ENCODE measurements at regions not wholly inside any gene's neighbourhood (a gene's known extent, or its start where the extent isn't known, plus 50 kb on each side); places are given as distances from the start of the nearest gene placed in this dataset.
"Not testable (repeated sequence)": the region's sequence is repeated elsewhere in the genome, so short reads cannot be mapped to it uniquely, and the experiment has no call there.

GRCh38 chr9:43089337-43089736 is 905.9 kb downstream of the SPATA31A6 start:
- not testable (repeated sequence) for H3K4me3 ChIP-seq (ENCODE audit: insufficient read depth, low read depth, low read length); H3K27me3 ChIP-seq (ENCODE audit: control insufficient read depth, insufficient read depth, low read length); H3K36me3 ChIP-seq (replicated peaks; ENCODE audit: control insufficient read depth, insufficient read depth, low read length)
- peak; percentile 1 for DNase-seq

GRCh38 chr9:43110376-43110775 is 926.9 kb downstream of the SPATA31A6 start:
- H3K27me3 ChIP-seq (ENCODE audit: control insufficient read depth, insufficient read depth, low read length); DNase-seq; H3K36me3 ChIP-seq (replicated peaks; ENCODE audit: control insufficient read depth, insufficient read depth, low read length); H3K4me3 ChIP-seq (ENCODE audit: insufficient read depth, low read depth, low read length): not testable (repeated sequence)

- not testable (repeated sequence) for H3K4me3 ChIP-seq (ENCODE audit: insufficient read depth, low read depth, low read length); H3K36me3 ChIP-seq (replicated peaks; ENCODE audit: control insufficient read depth, insufficient read depth, low read length); DNase-seq; H3K27me3 ChIP-seq (ENCODE audit: control insufficient read depth, insufficient read depth, low read length)
Measured at GRCh38 chr9:43112846-43113245, 929.4 kb downstream of the SPATA31A6 start.

DNA sequence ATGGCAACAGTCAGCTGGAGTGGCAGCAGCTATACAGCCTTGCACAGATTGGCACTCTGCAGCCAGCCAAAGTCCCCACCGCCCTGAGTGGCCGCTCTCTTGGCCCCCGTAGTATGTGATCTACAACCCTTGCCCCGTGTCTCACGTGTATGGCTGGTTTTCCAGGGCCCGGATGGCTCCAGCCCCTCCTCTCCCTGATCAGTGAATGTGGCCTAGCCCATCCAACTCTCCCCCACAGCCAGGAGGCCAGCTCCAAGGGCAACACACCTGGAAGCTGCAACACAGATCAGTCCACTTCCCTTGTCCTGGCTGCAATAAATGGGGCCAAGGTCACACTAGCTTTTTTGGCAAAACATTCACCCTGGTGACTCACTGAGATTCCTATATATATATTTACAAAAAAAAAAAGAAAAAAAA is 932.4 kb downstream of the SPATA31A6 start:
- not testable (repeated sequence) for H3K36me3 ChIP-seq (replicated peaks; ENCODE audit: control insufficient read depth, insufficient read depth, low read length); H3K4me3 ChIP-seq (ENCODE audit: insufficient read depth, low read depth, low read length); H3K27me3 ChIP-seq (ENCODE audit: control insufficient read depth, insufficient read depth, low read length); DNase-seq

- H3K36me3 ChIP-seq (replicated peaks; ENCODE audit: control insufficient read depth, insufficient read depth, low read length); H3K4me3 ChIP-seq (ENCODE audit: insufficient read depth, low read depth, low read length); H3K27me3 ChIP-seq (ENCODE audit: control insufficient read depth, insufficient read depth, low read length); DNase-seq: not testable (repeated sequence)
Measured at GRCh38 chr9:43118088-43118865, 934.8 kb downstream of the SPATA31A6 start.

DNA sequence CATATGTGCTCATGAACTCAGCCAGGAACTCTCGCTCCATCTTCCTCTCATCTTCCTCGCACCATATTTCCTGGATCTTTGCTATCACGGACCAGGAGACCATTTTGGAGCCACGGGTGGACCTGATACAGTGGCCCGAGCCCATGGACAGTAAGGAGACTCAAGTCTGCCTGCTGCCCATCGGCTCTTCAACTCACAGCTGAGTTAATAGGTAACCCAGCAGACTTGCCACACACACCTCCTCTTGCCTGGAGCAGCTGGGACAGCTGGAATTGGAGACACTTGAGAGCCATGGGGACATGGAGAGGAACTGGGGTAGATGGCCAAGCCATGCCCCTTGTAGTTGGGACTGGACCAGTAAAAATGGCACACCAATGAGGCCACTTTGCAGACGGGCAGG is 936.1 kb downstream of the SPATA31A6 start:
- not testable (repeated sequence) for H3K27me3 ChIP-seq (ENCODE audit: control insufficient read depth, insufficient read depth, low read length); H3K36me3 ChIP-seq (replicated peaks; ENCODE audit: control insufficient read depth, insufficient read depth, low read length); DNase-seq; H3K4me3 ChIP-seq (ENCODE audit: insufficient read depth, low read depth, low read length)

DNA sequence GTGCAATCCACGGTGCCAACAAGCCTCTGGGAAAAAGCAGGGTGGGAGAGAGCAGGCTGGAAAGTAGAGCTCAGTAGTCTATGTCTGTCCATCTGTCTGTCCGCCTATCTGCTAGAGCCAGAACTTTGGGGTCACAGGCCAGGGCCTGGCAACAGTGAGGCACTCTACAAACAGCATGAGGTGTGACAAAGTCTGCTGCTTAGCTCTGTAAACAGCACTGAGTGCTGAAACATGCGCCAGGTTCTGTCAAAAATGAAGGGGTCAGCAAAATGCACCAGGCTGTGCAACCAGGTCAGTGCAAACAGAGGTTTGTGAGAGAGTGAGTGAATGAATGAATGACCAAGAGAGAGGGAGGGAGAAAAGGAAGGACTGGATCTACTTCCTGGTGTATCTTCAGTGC is 936.5 kb downstream of the SPATA31A6 start:
- not testable (repeated sequence) for DNase-seq; H3K27me3 ChIP-seq (ENCODE audit: control insufficient read depth, insufficient read depth, low read length); H3K4me3 ChIP-seq (ENCODE audit: insufficient read depth, low read depth, low read length); H3K36me3 ChIP-seq (replicated peaks; ENCODE audit: control insufficient read depth, insufficient read depth, low read length)

- H3K27me3 ChIP-seq (ENCODE audit: control insufficient read depth, insufficient read depth, low read length); H3K36me3 ChIP-seq (replicated peaks; ENCODE audit: control insufficient read depth, insufficient read depth, low read length); H3K4me3 ChIP-seq (ENCODE audit: insufficient read depth, low read depth, low read length); DNase-seq: not testable (repeated sequence)
Measured at GRCh38 chr9:43125894-43126293, 942.4 kb downstream of the SPATA31A6 start.

DNA sequence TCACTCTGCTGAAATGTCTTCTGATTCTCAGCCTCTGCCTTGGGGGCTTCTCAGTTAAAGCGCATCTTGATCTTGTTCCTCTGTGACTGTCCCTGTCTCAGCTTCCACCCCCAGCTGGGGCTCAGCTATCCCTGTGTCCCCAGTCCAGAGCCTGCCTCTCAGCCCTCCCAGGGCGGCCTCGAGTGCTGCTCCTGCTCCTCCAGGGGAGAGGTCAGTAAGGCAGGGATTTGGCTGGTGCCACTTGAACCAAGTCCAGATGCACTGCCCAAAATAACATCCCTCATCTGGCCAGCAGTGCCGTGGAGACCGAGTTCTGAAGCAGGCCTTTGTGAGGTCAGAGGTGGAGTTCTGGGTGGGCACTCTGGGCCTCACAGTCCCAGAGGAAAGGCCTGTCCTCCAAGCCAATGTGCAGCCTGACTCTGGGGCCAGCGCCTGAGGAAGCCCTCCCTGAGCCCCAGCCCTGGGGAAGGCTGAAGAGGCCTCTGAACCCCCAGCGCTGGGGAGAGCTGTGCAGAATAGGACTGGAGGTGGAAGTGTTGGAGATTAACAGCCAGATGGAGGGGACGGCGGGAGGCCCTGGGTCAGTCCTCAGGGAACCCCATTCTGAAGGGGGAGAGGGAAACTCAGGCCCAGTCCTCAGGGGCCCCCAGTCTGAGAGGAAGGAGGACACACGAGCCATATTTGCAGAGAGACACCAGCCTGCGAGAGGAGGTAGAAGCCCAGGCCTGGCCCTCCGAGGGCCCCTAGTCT is 943.7 kb downstream of the SPATA31A6 start:
- H3K27me3 ChIP-seq (ENCODE audit: control insufficient read depth, insufficient read depth, low read length); DNase-seq; H3K36me3 ChIP-seq (replicated peaks; ENCODE audit: control insufficient read depth, insufficient read depth, low read length); H3K4me3 ChIP-seq (ENCODE audit: insufficient read depth, low read depth, low read length): not testable (repeated sequence)

- not testable (repeated sequence) for DNase-seq; H3K4me3 ChIP-seq (ENCODE audit: insufficient read depth, low read depth, low read length); H3K27me3 ChIP-seq (ENCODE audit: control insufficient read depth, insufficient read depth, low read length); H3K36me3 ChIP-seq (replicated peaks; ENCODE audit: control insufficient read depth, insufficient read depth, low read length)
Measured at GRCh38 chr9:43127949-43128348, 944.5 kb downstream of the SPATA31A6 start.

- H3K4me3 ChIP-seq (ENCODE audit: insufficient read depth, low read depth, low read length); DNase-seq; H3K36me3 ChIP-seq (replicated peaks; ENCODE audit: control insufficient read depth, insufficient read depth, low read length); H3K27me3 ChIP-seq (ENCODE audit: control insufficient read depth, insufficient read depth, low read length): not testable (repeated sequence)
Measured at GRCh38 chr9:43130744-43131171, 947.3 kb downstream of the SPATA31A6 start.

DNA sequence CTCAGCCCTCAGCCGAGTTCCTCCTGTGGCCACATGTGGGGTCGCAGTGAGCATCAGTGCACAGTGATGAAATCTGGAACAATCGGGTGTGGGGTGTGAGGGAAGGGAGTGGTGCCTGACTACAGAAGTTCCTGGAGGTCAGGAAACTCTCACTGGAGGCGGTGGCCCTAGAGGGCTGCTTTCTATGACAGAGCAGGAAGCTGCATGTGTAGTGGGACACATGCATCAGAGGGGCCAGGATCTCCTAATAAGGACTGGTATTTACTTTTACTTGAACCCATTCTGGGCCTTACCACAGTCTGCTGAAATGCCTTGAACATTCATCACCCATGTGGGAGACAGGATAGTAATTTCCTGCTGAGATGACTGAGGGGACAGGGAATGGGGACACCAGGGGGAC is 952.0 kb downstream of the SPATA31A6 start:
- not testable (repeated sequence) for H3K27me3 ChIP-seq (ENCODE audit: control insufficient read depth, insufficient read depth, low read length); H3K4me3 ChIP-seq (ENCODE audit: insufficient read depth, low read depth, low read length); H3K36me3 ChIP-seq (replicated peaks; ENCODE audit: control insufficient read depth, insufficient read depth, low read length); DNase-seq

GRCh38 chr9:43138909-43139308 is 955.5 kb downstream of the SPATA31A6 start:
- H3K36me3 ChIP-seq (replicated peaks; ENCODE audit: control insufficient read depth, insufficient read depth, low read length); H3K27me3 ChIP-seq (ENCODE audit: control insufficient read depth, insufficient read depth, low read length); H3K4me3 ChIP-seq (ENCODE audit: insufficient read depth, low read depth, low read length); DNase-seq: not testable (repeated sequence)

DNA sequence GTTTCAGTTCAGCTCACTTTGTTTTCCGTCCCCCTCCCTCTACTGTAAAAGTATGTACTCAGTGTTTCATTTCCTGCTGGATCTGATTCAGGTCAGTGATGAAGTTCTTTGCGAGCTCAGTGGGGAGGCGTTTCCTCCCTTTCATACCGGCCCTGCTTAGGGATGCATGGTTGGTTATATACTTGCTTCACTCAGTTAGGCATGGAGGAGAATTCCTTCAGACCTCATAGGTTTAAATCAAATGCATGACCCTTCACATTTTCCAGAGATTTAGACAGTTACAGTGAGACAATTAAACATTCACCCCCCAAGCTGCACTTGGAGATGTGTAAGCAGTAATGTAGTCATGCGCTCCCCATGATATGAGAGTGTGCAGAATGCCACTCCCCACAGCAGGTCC is 955.9 kb downstream of the SPATA31A6 start:
- not testable (repeated sequence) for DNase-seq; H3K4me3 ChIP-seq (ENCODE audit: insufficient read depth, low read depth, low read length); H3K36me3 ChIP-seq (replicated peaks; ENCODE audit: control insufficient read depth, insufficient read depth, low read length); H3K27me3 ChIP-seq (ENCODE audit: control insufficient read depth, insufficient read depth, low read length)

DNA sequence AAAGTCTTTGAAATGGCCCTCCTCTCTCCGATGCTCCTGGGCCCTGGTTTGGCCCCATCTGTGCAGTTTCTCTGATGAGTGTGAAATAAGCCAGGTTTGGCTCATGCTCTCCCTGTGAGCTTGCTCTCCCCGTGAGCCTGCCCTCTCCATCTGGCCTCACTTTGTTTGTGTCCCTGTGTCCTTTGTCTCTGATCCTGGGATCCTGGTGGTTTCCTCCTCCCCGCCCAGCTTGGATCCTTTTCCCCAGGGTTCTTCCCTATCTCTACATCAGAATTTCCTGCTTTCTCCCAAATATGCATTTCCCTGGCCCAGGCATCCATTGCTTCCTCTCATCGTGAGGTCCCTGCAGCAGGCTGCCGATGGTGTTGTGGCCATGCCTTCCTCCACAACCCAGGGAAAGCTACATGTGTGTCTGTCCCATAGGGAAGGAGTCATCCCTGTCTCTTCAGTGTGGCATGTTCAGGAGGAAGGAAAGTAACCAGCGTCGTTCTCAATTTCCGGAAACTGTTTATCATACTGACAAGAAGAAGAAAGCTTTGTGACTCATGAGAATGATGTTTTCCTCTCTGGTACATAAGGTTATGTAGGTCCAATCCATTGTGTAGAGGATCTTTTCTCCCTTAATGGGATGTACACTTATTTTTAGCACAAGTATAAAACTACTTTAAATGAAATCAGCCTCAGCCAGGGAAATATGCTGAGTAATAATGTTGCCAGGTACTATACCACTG is 956.6 kb downstream of the SPATA31A6 start:
- not testable (repeated sequence) for DNase-seq; H3K27me3 ChIP-seq (ENCODE audit: control insufficient read depth, insufficient read depth, low read length); H3K4me3 ChIP-seq (ENCODE audit: insufficient read depth, low read depth, low read length); H3K36me3 ChIP-seq (replicated peaks; ENCODE audit: control insufficient read depth, insufficient read depth, low read length)
